ENCODE measurements at regions not wholly inside any gene's neighbourhood (a gene's known extent, or its start where the extent isn't known, plus 50 kb on each side); places are given as distances from the start of the nearest gene placed in this dataset.
A peak's percentile ranks its signal among the peaks of the same experiment; 100 is the strongest.

- Histone ChIP-seq H3K4me2 (no peak overlapping the region), H2AFZ (ENCODE audit: low read depth) (no peak overlapping the region), H3K79me2 (ENCODE audit: insufficient read depth, low read depth) (no peaks in the 10 kb centered on the region), H3K36me3 (ENCODE audit: insufficient read depth) (no peaks in the 10 kb centered on the region), H3K4me1 (ENCODE audit: low read depth, poor library complexity, severe bottlenecking) (no peaks in the 10 kb centered on the region), H3K27ac (no peak overlapping the region), H4K20me1 (ENCODE audit: insufficient read depth) (no peaks in the 10 kb centered on the region), H3K9ac (no peak overlapping the region), H3K27me3 (ENCODE audit: insufficient read depth, low read depth) (no peaks in the 10 kb centered on the region), H3K4me3 (IDR thresholded peaks at IDR 0.05; ENCODE audit: insufficient read depth, low read depth, low read length) (no peak overlapping the region)
- no peak for TF ChIP-seq CTCF (conservative IDR thresholded peaks at IDR 0.05; ENCODE audit: low read depth, low read length)
These were observed 300.8 kb downstream of the DSEL start for GRCh38 chr18:67215686-67216085.

GRCh38 chr18:67211646-67212045 lies 304.9 kb downstream of the DSEL start:
- H4K20me1 ChIP-seq (ENCODE audit: insufficient read depth): no peaks in the 10 kb centered on the region
- H2AFZ ChIP-seq (ENCODE audit: low read depth): no peak overlapping the region; the same call in 1 of the 2 replicates
- H3K9ac ChIP-seq: no peak overlapping the region
- H3K79me2 ChIP-seq (ENCODE audit: insufficient read depth, low read depth): no peaks in the 10 kb centered on the region
- no peaks in the 10 kb centered on the region for H3K4me1 ChIP-seq (ENCODE audit: low read depth, poor library complexity, severe bottlenecking)
- H3K4me2 ChIP-seq: no peak overlapping the region
- no peak overlapping the region for H3K4me3 ChIP-seq (IDR thresholded peaks at IDR 0.05; ENCODE audit: insufficient read depth, low read depth, low read length)
- no peaks in the 10 kb centered on the region for H3K36me3 ChIP-seq (ENCODE audit: insufficient read depth)
- no peak overlapping the region for H3K27ac ChIP-seq
- no peaks in the 10 kb centered on the region for H3K27me3 ChIP-seq (ENCODE audit: insufficient read depth, low read depth)
- no peak for TF ChIP-seq CTCF (conservative IDR thresholded peaks at IDR 0.05; ENCODE audit: low read depth, low read length)

- Histone ChIP-seq H4K20me1 (ENCODE audit: insufficient read depth) (no peaks in the 10 kb centered on the region), H3K4me1 (ENCODE audit: low read depth, poor library complexity, severe bottlenecking) (peaks cover 6% of the 10 kb centered on the region), H3K36me3 (ENCODE audit: insufficient read depth) (no peaks in the 10 kb centered on the region), H3K79me2 (ENCODE audit: insufficient read depth, low read depth) (no peaks in the 10 kb centered on the region), H3K27ac (no peak overlapping the region), H3K4me3 (IDR thresholded peaks at IDR 0.05; ENCODE audit: insufficient read depth, low read depth, low read length) (no peak overlapping the region), H3K4me2 (no peak overlapping the region), H3K9ac (no peak overlapping the region), H2AFZ (ENCODE audit: low read depth) (0 out of 2 replicates have a peak overlapping the region, but pooled peaks have one; percentile 7), H3K27me3 (ENCODE audit: insufficient read depth, low read depth) (no peaks in the 10 kb centered on the region)
- TF ChIP-seq CTCF (conservative IDR thresholded peaks at IDR 0.05; ENCODE audit: low read depth, low read length): no peak
These were observed 315.9 kb downstream of the DSEL start for GRCh38 chr18:67200665-67201064.

- peaks cover 6% of the 10 kb centered on the region for H3K4me1 ChIP-seq (ENCODE audit: low read depth, poor library complexity, severe bottlenecking)
- H4K20me1 ChIP-seq (ENCODE audit: insufficient read depth): no peaks in the 10 kb centered on the region
- no peaks in the 10 kb centered on the region for H3K27me3 ChIP-seq (ENCODE audit: insufficient read depth, low read depth)
- H3K4me2 ChIP-seq: no peak overlapping the region
- peak; percentile 77 for TF ChIP-seq CTCF (conservative IDR thresholded peaks at IDR 0.05; ENCODE audit: low read depth, low read length)
- no peak overlapping the region for H3K9ac ChIP-seq
- H3K36me3 ChIP-seq (ENCODE audit: insufficient read depth): no peaks in the 10 kb centered on the region
- peak overlapping the region; percentile 7; the same call in 1 of the 2 replicates for H2AFZ ChIP-seq (ENCODE audit: low read depth)
- H3K27ac ChIP-seq: no peak overlapping the region
- H3K4me3 ChIP-seq (IDR thresholded peaks at IDR 0.05; ENCODE audit: insufficient read depth, low read depth, low read length): no peak overlapping the region
- H3K79me2 ChIP-seq (ENCODE audit: insufficient read depth, low read depth): no peaks in the 10 kb centered on the region
These were observed 316.4 kb downstream of the DSEL start for GRCh38 chr18:67199993-67200617.
